Umbilical cord (tissue), 1 donor: ENCODE measurements at regions not wholly inside any gene's neighbourhood (a gene's known extent, or its start where the extent isn't known, plus 50 kb on each side); places are given as distances from the start of the nearest gene placed in this dataset.
"Not testable (repeated sequence)": the region's sequence is repeated elsewhere in the genome, so short reads cannot be mapped to it uniquely, and the experiment has no call there.

ENCODE experiments used
- DNase-seq: peaks from one replicate; pipeline ENCODE4 v3.0.0-alpha.2; 2015; ENCODE audit warnings: low spot score

DNA sequence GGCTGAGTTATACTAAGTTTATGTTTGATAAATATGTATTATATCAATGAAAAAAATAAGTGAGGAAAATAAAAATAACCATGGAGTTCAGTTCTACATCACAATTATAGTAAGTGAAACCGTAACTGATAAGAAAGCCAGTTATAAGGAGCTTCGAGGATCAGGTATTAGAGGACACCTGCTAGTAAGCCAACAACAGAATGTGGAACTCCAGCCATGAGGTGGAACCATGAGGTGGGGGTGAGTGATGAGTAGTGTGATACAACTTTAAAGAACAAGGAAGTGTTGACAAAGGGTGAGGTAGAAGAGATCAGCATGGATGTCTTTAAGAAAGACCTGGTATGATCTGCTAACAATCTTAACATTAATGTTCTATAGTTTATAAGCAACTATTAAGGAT, 452.9 kb downstream of the GUCY1A2 start:
- no peak for DNase-seq

- DNase-seq = no peak
Measured at GRCh38 chr11:106568632-106569031, 449.6 kb downstream of the GUCY1A2 start.

- DNase-seq = not testable (repeated sequence)
Measured at GRCh38 chr11:106577384-106577783, 440.9 kb downstream of the GUCY1A2 start.

DNA sequence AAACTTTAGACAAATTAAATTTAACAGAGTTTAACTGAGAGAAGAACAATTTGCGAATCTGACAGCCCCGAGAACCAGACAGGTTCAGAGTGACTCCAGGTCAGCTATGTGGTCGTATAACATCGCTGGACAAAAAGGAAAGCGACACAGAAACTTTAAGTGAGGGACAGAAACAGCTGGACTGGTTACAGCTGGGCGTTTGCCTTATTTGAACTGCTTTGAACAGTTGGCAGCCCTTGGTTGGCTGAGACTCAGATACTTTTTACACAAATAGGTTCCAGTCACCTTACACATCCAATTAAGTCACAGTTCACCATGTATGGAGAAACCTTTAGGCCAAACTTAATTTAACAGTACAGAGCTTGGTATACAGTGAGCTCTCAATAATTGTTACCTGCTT, 436.9 kb downstream of the GUCY1A2 start:
- DNase-seq = no peak

GRCh38 chr11:106585061-106585460, 433.2 kb downstream of the GUCY1A2 start:
- no peak for DNase-seq

- no peak for DNase-seq
Measured at GRCh38 chr11:106594751-106595351, 423.4 kb downstream of the GUCY1A2 start.

DNA sequence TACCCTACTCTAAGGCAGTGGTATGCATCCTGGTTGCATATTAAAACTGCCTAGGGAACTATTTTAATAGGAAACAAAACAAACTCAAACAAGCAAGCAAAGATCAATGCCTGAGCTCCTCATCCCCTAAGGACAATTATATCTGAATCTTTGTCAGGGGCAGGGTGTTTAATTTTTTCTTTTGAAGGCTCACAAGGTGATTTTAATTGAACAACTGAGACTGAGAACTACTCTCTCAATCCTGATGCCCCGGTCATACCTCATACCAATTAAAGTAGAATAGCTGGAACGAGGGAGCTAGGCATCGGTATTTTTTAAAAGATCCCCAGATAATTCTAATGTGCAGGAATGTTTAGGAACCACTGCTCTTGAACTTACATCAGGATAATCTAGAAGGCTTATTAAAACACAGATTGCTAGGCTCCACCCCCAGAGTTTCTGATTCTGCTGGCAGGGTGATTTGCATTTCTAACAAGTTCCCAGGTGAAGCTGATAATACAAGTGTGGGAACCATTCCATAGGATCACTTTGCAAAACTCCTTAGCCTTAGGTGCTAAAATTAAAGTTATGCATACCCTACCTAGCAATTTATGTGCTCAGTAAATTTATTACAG, 416.5 kb downstream of the GUCY1A2 start:
- DNase-seq = no peak

DNA sequence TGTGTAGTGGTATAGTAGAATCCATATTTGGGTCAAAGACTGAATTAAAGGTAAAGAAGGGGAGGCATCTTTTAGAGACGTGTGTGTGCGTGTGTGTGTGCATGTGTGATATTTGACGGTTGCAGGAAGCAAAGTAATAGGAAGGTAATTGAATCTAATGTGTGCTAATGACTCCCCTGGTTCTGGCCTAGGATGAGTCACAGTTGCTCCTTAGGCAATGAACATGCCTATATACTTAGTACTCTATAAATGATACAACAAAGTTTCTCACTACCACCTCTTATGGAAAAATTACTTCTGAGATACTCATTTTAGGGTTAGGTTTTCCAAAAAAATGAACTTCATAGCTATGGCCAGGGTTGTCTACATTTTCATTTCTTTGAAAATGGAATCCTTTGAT, 409.6 kb downstream of the GUCY1A2 start:
- DNase-seq = no peak

DNA sequence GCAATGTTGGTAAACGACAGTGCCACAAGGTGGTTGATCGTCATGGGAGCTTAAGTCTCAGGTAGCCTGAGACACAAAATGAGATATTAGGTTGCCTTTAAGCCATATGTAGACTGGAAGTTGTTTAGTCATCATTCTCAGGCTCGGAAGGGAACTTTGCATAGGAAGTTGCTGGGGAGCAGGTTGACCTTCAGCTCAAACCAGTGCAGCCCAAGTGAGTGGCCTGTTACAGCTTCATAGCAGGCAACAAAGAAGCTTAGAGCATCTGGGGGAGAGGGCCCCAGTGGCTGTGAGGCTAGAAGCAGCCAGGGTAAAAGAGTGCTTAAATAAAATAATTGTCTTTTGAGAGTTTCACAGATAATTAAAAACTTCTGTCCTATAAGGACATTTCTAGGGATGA, 404.0 kb downstream of the GUCY1A2 start:
- DNase-seq = no peak

- peak; percentile 44 for DNase-seq
Measured at GRCh38 chr11:106619320-106619990, 398.8 kb downstream of the GUCY1A2 start.

- DNase-seq = no peak
Measured at GRCh38 chr11:106621484-106621883, 396.8 kb downstream of the GUCY1A2 start.
